HepG2 (cell line): ENCODE measurements at regions not wholly inside any gene's neighbourhood (a gene's known extent, or its start where the extent isn't known, plus 50 kb on each side); places are given as distances from the start of the nearest gene placed in this dataset.

Source experiments
- ATAC-seq: fragments of 200-7000 bp; cut with Tn5 transposase; 3 replicates; pipeline ENCODE4 v1.9.1; 2020; ENCODE audit warnings: mild to moderate bottlenecking, moderate library complexity
- BruUV-seq: library from RNA; stranded (reverse); fragments of 400-500 nt; replicated peaks from 2 replicates; lab custom pipeline; 2021; lab: Mats Ljungman, UMichigan
- CTCF ChIA-PET: fragments of 300-600 bp; formaldehyde crosslinking; extraction: SDS; loops from one replicate; lab custom pipeline; 2021; ENCODE audit warnings: low total read pairs, inconsistent platforms, low intra/inter-chr PET ratio; lab: Yijun Ruan, JAX
- POLR2A ChIA-PET: fragments of 350-600 bp; sonication (Branson Sonifier 250); formaldehyde crosslinking; loops from one replicate; lab custom pipeline; 2020; ENCODE audit warnings: antibody characterized with exemption, inconsistent platforms; lab: Yijun Ruan, JAX
- DNase-seq: peaks from one replicate; pipeline ENCODE4 v3.0.0-alpha.2; 2015; ENCODE audit warnings: low spot score
- FAIRE-seq: peaks from 3 replicates; lab custom pipeline; 2011; peaks lifted over from hg19 to GRCh38; lab: Jason Lieb, UNC
- H2AFZ ChIP-seq: one replicate; pipeline ENCODE4 v1.6.1; 2011; ENCODE audit warnings: low read length, inconsistent platforms
- H3K27ac ChIP-seq: fragments of 300-600 bp; 3 replicates; pipeline ENCODE4 v1.8.0; 2011; ENCODE audit warnings: mixed run types, mild to moderate bottlenecking, mixed read lengths, low read length, inconsistent platforms; ENCODE audit not compliant: insufficient read depth; ENCODE audit errors: extremely low read length
- H3K27me3 ChIP-seq, 2 experiments: fragments of 200-600 bp in 1 of 2; 2 replicates in 1 of 2; 3 replicates in 1 of 2; pipeline versions ENCODE4 v1.6.0 to v1.8.0; 2011; ENCODE audit warnings: low read length in 2 of 2, mild to moderate bottlenecking in 2 of 2, moderate library complexity in 2 of 2, inconsistent platforms in 1 of 2; ENCODE audit not compliant: insufficient read depth in 2 of 2, control insufficient read depth in 1 of 2
- H3K36me3 ChIP-seq, 2 experiments: fragments of 200-600 bp in 1 of 2; replicated peaks in 1 of 2; 2 replicates in 1 of 2; 3 replicates in 1 of 2; pipeline versions ENCODE4 v1.5.1 to v1.8.0; 2011; ENCODE audit warnings: low read length in 2 of 2, inconsistent platforms in 1 of 2; ENCODE audit not compliant: insufficient read depth in 2 of 2, control insufficient read depth in 1 of 2
- H3K4me1 ChIP-seq: 2 replicates; pipeline ENCODE4 v1.5.1; 2012; ENCODE audit warnings: low read length, inconsistent platforms; ENCODE audit not compliant: insufficient read depth
- H3K4me2 ChIP-seq: 2 replicates; pipeline ENCODE4 v1.6.0; 2011; ENCODE audit warnings: low read depth, low read length, inconsistent platforms
- H3K4me3 ChIP-seq, 3 experiments: fragments of 200-600 bp in 1 of 3; sonication (generic), shearing (Covaris generic) in 1 of 3; replicated peaks in 1 of 3; 2 replicates each; pipeline ENCODE4 v1.5.1; 2011 to 2016; ENCODE audit warnings: low read length in 3 of 3, inconsistent platforms in 2 of 3, low read depth in 2 of 3, mild to moderate bottlenecking in 2 of 3, control low read depth in 1 of 3, mixed read lengths in 1 of 3; ENCODE audit not compliant: insufficient read depth in 1 of 3
- H3K79me2 ChIP-seq: one replicate; pipeline ENCODE4 v1.6.1; 2011; ENCODE audit warnings: low read length, inconsistent platforms; ENCODE audit not compliant: insufficient read depth
- H3K9ac ChIP-seq: 2 replicates; pipeline ENCODE4 v1.6.0; 2011; ENCODE audit warnings: mild to moderate bottlenecking, low read depth, low read length, inconsistent platforms; ENCODE audit not compliant: insufficient read depth
- H3K9me3 ChIP-seq: 2 replicates; pipeline ENCODE4 v1.5.1; 2012; ENCODE audit warnings: mild to moderate bottlenecking, low read length
- H4K20me1 ChIP-seq: 2 replicates; pipeline ENCODE4 v1.6.0; 2011; ENCODE audit warnings: inconsistent platforms, mild to moderate bottlenecking, low read length, moderate library complexity; ENCODE audit not compliant: insufficient read depth
- FOXA1 ChIP-seq, 2 experiments: fragments of 450-650 bp in 1 of 2; sonication (generic) in 1 of 2; formaldehyde crosslinking in 1 of 2; IDR thresholded peaks; 2 replicates each; pipeline versions ENCODE4 v1.4.0 to v1.6.1; 2016 to 2020; ENCODE audit warnings: missing genetic modification reagents in 1 of 2
- NBN ChIP-seq: fragments of 450-650 bp; conservative IDR thresholded peaks from 2 replicates; pipeline ENCODE4 v1.6.1; 2017
- NFRKB ChIP-seq: fragments of 450-650 bp; IDR thresholded peaks from 2 replicates; pipeline ENCODE4 v1.6.1; 2017
- PHF8 ChIP-seq: sonication (generic); formaldehyde crosslinking; IDR thresholded peaks from 2 replicates; pipeline ENCODE4 v1.5.0; 2020; ENCODE audit warnings: missing genetic modification reagents
- PTBP1 ChIP-seq: fragments of 200-400 bp; formaldehyde crosslinking; IDR thresholded peaks from 2 replicates; pipeline ENCODE4 v1.6.1; 2018; ENCODE audit warnings: low read length, low read depth; ENCODE audit not compliant: poor library complexity, severe bottlenecking
- REL ChIP-seq: sonication (generic); formaldehyde crosslinking; conservative IDR thresholded peaks from 2 replicates; pipeline ENCODE4 v1.8.0; 2022; ENCODE audit warnings: mild to moderate bottlenecking, missing genetic modification reagents, moderate library complexity
- ZBTB1 ChIP-seq: sonication (generic); formaldehyde crosslinking; IDR thresholded peaks from 2 replicates; pipeline ENCODE4 v1.4.0; 2020; ENCODE audit warnings: missing genetic modification reagents, borderline replicate concordance
- ZNF282 ChIP-seq: fragments of 450-650 bp; IDR thresholded peaks from 2 replicates; pipeline ENCODE4 v1.6.1; 2018; ENCODE audit not compliant: partially characterized antibody
- ZNF33B ChIP-seq: sonication (generic); formaldehyde crosslinking; IDR thresholded peaks from 2 replicates; pipeline ENCODE4 v1.5.1; 2020; ENCODE audit warnings: mild to moderate bottlenecking, missing genetic modification reagents
- ZNF772 ChIP-seq: sonication (generic); formaldehyde crosslinking; IDR thresholded peaks from 2 replicates; pipeline ENCODE4 v1.5.0; 2020; ENCODE audit warnings: mild to moderate bottlenecking, missing genetic modification reagents
- ZNF790 ChIP-seq: sonication (generic); formaldehyde crosslinking; IDR thresholded peaks from 2 replicates; pipeline ENCODE4 v1.8.0; 2022; ENCODE audit warnings: missing genetic modification reagents, mild to moderate bottlenecking, borderline replicate concordance
- ZNF83 ChIP-seq: sonication (generic); formaldehyde crosslinking; IDR thresholded peaks from 2 replicates; pipeline ENCODE4 v1.4.0; 2020; ENCODE audit warnings: missing genetic modification reagents, mild to moderate bottlenecking, borderline replicate concordance
- ZNF883 ChIP-seq: sonication (generic); formaldehyde crosslinking; IDR thresholded peaks from 2 replicates; pipeline ENCODE4 v1.5.1; 2020; ENCODE audit warnings: mild to moderate bottlenecking, missing genetic modification reagents; ENCODE audit errors: not compliant biosample characterization
- WGBS: methylation state at CpG from one replicate; pipeline ENCODE4 v1.1.6; 2017; ENCODE audit warnings: low lambda C conversion rate; 5-methylcytosine and 5-hydroxymethylcytosine counted together
- in situ Hi-C: cut with HindIII; loops from 2 replicates; pipeline ENCODE4 v1.10.0; 2017; ENCODE audit warnings: low pct_unique_long_range_greater_than_20kb; ENCODE audit not compliant: extremely low pct_ligation_motif_present
- intact Hi-C: fragments of 100-400 bp; cut with micrococcal nuclease; formaldehyde crosslinking; loops from one replicate; pipeline ENCODE4 v1.10.0; 2022; ENCODE audit not compliant: unreplicated experiment
- TF ChIP-seq, protein P1 (sequence below): sonication (generic); formaldehyde crosslinking; IDR thresholded peaks from 2 replicates; pipeline ENCODE4 v1.8.0; 2022; ENCODE audit warnings: missing genetic modification reagents, mild to moderate bottlenecking, borderline replicate concordance
- TF ChIP-seq, protein P2 (sequence below): conservative IDR thresholded peaks from 2 replicates; pipeline ENCODE4 v1.6.1; 2018; ENCODE audit warnings: missing genetic modification reagents
- TF ChIP-seq, protein P3 (sequence below): sonication (generic); formaldehyde crosslinking; IDR thresholded peaks from 2 replicates; pipeline ENCODE4 v1.4.0; 2020; ENCODE audit warnings: low read depth, missing genetic modification reagents
- TF ChIP-seq, protein P4 (sequence below): sonication (generic); formaldehyde crosslinking; IDR thresholded peaks from 2 replicates; pipeline ENCODE4 v1.4.0; 2020; ENCODE audit warnings: missing genetic modification reagents

DNA sequence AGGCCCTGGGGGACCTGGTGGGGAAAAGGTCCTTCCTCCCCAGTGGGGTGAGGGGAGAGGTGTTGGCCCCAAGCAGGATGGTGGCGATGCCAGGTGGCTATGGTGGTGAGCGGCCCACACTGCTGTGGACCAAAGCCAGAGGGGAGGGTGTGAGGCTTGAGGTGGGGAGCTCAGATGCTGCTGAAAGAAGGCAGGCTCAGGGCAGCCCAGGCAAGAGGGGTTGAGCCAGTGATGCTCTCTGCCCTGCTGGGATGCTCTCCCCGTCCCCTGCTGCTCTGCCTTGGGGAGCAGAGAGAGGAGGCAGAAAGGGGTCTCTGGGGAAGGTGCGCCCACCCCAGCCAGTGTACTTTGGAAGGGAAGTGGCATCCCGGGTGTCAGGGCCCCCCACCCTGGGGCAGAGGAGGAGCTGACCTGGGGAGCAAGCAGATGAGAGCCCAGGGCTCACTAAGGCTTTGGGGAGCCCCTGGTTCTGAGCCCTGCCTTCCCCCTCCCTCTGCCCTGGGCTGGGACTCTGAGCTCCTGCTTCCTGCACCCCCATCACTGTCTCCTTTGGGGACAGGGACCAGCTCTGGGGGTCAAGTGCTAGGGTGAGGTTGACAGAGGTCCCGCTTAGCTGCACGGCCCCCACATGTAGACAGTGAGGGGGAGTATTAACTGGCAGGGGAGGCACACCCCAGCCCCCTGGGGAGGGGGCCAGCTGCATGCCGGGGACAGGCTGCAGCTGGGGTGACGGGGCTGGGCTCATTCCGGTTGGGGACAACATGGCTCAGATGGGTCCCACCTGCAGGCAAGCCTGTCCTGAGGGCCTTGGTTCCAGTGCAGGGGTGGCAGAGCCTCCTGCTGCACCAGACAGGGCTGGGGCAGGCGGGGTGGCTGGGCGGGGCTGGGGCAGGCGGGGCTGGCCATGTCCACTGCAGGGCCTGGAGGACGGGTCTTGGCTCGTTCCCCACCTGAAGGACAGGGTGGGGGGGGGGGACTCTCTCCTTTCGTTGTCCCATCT, 124.4 kb downstream of the KIF26A start:
- ChIA-PET POLR2A (no interaction called here), CTCF (no interaction called here)
- no peaks in the 10 kb centered on the region for H4K20me1 ChIP-seq
- H3K36me3 ChIP-seq: no peaks in the 10 kb centered on the region
- in situ Hi-C loops: no loop called here
- no peak overlapping the region for H3K4me3 ChIP-seq
- DNase-seq: no peak
- no peaks in the 10 kb centered on the region for H3K79me2 ChIP-seq
- H2AFZ ChIP-seq: no peak overlapping the region
- FAIRE-seq: no peak
- no peaks in the 10 kb centered on the region for H3K9me3 ChIP-seq
- no peak overlapping the region for H3K27ac ChIP-seq
- WGBS: 7% methylated on average over 2 of the region's 16 CpGs
- no peak for ATAC-seq
- BruUV-seq: no TSS peak
- intact Hi-C loops: no loop called here
- H3K4me1 ChIP-seq: no peaks in the 10 kb centered on the region
- TF ChIP-seq FOXA1 (IDR thresholded peaks at IDR 0.05) (no peak), FOXA1 (CRISPR knock-in tag; IDR thresholded peaks at IDR 0.05) (no peak), ZNF83 (CRISPR knock-in tag) (no peak), ZNF772 (CRISPR knock-in tag) (no peak), REL (CRISPR knock-in tag) (no peak), ZNF883 (CRISPR knock-in tag) (no peak), NFRKB (no peak), ZNF33B (CRISPR knock-in tag) (no peak), NBN (no peak), ZBTB1 (CRISPR knock-in tag) (no peak), PHF8 (CRISPR knock-in tag) (no peak), ZNF790 (CRISPR knock-in tag) (no peak), PTBP1 (no peak), ZNF282 (no peak)
- TF ChIP-seq, protein P1, sequence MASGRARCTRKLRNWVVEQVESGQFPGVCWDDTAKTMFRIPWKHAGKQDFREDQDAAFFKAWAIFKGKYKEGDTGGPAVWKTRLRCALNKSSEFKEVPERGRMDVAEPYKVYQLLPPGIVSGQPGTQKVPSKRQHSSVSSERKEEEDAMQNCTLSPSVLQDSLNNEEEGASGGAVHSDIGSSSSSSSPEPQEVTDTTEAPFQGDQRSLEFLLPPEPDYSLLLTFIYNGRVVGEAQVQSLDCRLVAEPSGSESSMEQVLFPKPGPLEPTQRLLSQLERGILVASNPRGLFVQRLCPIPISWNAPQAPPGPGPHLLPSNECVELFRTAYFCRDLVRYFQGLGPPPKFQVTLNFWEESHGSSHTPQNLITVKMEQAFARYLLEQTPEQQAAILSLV (CRISPR knock-in tag): no peak
- TF ChIP-seq, protein P2, sequence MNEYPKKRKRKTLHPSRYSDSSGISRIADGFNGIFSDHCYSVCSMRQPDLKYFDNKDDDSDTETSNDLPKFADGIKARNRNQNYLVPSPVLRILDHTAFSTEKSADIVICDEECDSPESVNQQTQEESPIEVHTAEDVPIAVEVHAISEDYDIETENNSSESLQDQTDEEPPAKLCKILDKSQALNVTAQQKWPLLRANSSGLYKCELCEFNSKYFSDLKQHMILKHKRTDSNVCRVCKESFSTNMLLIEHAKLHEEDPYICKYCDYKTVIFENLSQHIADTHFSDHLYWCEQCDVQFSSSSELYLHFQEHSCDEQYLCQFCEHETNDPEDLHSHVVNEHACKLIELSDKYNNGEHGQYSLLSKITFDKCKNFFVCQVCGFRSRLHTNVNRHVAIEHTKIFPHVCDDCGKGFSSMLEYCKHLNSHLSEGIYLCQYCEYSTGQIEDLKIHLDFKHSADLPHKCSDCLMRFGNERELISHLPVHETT (CRISPR knock-in tag): no peak
- TF ChIP-seq, protein P3, sequence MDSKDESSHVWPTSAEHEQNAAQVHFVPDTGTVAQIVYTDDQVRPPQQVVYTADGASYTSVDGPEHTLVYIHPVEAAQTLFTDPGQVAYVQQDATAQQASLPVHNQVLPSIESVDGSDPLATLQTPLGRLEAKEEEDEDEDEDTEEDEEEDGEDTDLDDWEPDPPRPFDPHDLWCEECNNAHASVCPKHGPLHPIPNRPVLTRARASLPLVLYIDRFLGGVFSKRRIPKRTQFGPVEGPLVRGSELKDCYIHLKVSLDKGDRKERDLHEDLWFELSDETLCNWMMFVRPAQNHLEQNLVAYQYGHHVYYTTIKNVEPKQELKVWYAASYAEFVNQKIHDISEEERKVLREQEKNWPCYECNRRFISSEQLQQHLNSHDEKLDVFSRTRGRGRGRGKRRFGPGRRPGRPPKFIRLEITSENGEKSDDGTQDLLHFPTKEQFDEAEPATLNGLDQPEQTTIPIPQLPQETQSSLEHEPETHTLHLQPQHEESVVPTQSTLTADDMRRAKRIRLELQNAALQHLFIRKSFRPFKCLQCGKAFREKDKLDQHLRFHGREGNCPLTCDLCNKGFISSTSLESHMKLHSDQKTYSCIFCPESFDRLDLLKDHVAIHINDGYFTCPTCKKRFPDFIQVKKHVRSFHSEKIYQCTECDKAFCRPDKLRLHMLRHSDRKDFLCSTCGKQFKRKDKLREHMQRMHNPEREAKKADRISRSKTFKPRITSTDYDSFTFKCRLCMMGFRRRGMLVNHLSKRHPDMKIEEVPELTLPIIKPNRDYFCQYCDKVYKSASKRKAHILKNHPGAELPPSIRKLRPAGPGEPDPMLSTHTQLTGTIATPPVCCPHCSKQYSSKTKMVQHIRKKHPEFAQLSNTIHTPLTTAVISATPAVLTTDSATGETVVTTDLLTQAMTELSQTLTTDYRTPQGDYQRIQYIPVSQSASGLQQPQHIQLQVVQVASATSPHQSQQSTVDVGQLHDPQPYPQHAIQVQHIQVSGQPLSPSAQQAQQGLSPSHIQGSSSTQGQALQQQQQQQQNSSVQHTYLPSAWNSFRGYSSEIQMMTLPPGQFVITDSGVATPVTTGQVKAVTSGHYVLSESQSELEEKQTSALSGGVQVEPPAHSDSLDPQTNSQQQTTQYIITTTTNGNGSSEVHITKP (CRISPR knock-in tag): no peak
- TF ChIP-seq, protein P4, sequence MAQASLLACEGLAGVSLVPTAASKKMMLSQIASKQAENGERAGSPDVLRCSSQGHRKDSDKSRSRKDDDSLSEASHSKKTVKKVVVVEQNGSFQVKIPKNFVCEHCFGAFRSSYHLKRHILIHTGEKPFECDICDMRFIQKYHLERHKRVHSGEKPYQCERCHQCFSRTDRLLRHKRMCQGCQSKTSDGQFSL (CRISPR knock-in tag): no peak
- H3K4me2 ChIP-seq: no peak overlapping the region
- H3K27me3 ChIP-seq: peaks cover 0 to 2% of the 10 kb centered on the region in 2 experiments; a peak in 3 of 5 replicates
- H3K9ac ChIP-seq: no peak overlapping the region
